Progenitor cell of endocrine pancreas (in vitro differentiated cells): ENCODE measurements at regions not wholly inside any gene's neighbourhood (a gene's known extent, or its start where the extent isn't known, plus 50 kb on each side); places are given as distances from the start of the nearest gene placed in this dataset.

ENCODE experiments used
- DNase-seq: peaks from one replicate; pipeline ENCODE4 v3.0.0; 2021; ENCODE audit warnings: low spot score; ENCODE audit not compliant: unreplicated experiment
- H3K27ac Mint-ChIP-seq: 2 replicates; pipeline ENCODE4 v1.8.0; 2021; ENCODE audit warnings: mild to moderate bottlenecking, moderate library complexity, mixed read lengths
- H3K27me3 Mint-ChIP-seq: 2 replicates; pipeline ENCODE4 v1.8.0; 2021; ENCODE audit warnings: mixed read lengths
- H3K36me3 Mint-ChIP-seq: 2 replicates; pipeline ENCODE4 v1.8.0; 2022; ENCODE audit warnings: mixed read lengths; ENCODE audit not compliant: insufficient read depth
- H3K4me1 Mint-ChIP-seq: 2 replicates; pipeline ENCODE4 v1.8.0; 2021; ENCODE audit warnings: low read depth, mixed read lengths
- H3K4me3 Mint-ChIP-seq: 2 replicates; pipeline ENCODE4 v1.8.0; 2021; ENCODE audit warnings: low read depth, mild to moderate bottlenecking, moderate library complexity, mixed read lengths
- H3K9me3 Mint-ChIP-seq: 2 replicates; pipeline ENCODE4 v1.8.0; 2021; ENCODE audit warnings: low read depth, mixed read lengths
- CTCF ChIP-seq: fragments of 200-600 bp; sonication (generic); IDR thresholded peaks from one replicate; pipeline ENCODE4 v1.5.0; 2021; ENCODE audit warnings: antibody characterized with exemption, mild to moderate bottlenecking; ENCODE audit not compliant: unreplicated experiment

GRCh38 chr6:67094431-67094946 lies 1387.5 kb upstream of the EYS start:
- H3K27ac Mint-ChIP-seq = no peak overlapping the region
- H3K9me3 Mint-ChIP-seq = peaks cover 10% of the 10 kb centered on the region
- no peaks in the 10 kb centered on the region for H3K27me3 Mint-ChIP-seq
- no peak overlapping the region for H3K4me3 Mint-ChIP-seq
- DNase-seq = no peak
- no peaks in the 10 kb centered on the region for H3K4me1 Mint-ChIP-seq
- TF ChIP-seq CTCF = no peak
- H3K36me3 Mint-ChIP-seq = no peaks in the 10 kb centered on the region

GRCh38 chr6:67073938-67074337 lies 1366.9 kb upstream of the EYS start:
- no peak for DNase-seq
- Mint-ChIP-seq H3K4me1 (no peaks in the 10 kb centered on the region), H3K9me3 (no peaks in the 10 kb centered on the region), H3K27ac (no peak overlapping the region), H3K4me3 (no peak overlapping the region), H3K27me3 (no peaks in the 10 kb centered on the region), H3K36me3 (no peaks in the 10 kb centered on the region)
- no peak for TF ChIP-seq CTCF

GRCh38 chr6:67068781-67069180 lies 1361.8 kb upstream of the EYS start:
- no peaks in the 10 kb centered on the region for H3K27me3 Mint-ChIP-seq
- TF ChIP-seq CTCF = no peak
- H3K9me3 Mint-ChIP-seq = no peaks in the 10 kb centered on the region
- no peak for DNase-seq
- H3K4me3 Mint-ChIP-seq = no peak overlapping the region
- H3K4me1 Mint-ChIP-seq = peaks cover 3% of the 10 kb centered on the region
- H3K36me3 Mint-ChIP-seq = no peaks in the 10 kb centered on the region
- no peak overlapping the region for H3K27ac Mint-ChIP-seq

- no peak for TF ChIP-seq CTCF
- Mint-ChIP-seq H3K4me3 (no peak overlapping the region), H3K36me3 (no peaks in the 10 kb centered on the region), H3K9me3 (peaks cover 4% of the 10 kb centered on the region), H3K27me3 (no peaks in the 10 kb centered on the region), H3K4me1 (peaks cover 3% of the 10 kb centered on the region), H3K27ac (no peak overlapping the region)
- DNase-seq = no peak
Observed at GRCh38 chr6:67064323-67064722, 1357.3 kb upstream of the EYS start.

- Mint-ChIP-seq H3K4me1 (no peaks in the 10 kb centered on the region), H3K27me3 (no peaks in the 10 kb centered on the region), H3K9me3 (no peaks in the 10 kb centered on the region), H3K36me3 (no peaks in the 10 kb centered on the region), H3K27ac (no peak overlapping the region), H3K4me3 (no peak overlapping the region)
- no peak for DNase-seq
- no peak for TF ChIP-seq CTCF
Observed at GRCh38 chr6:67047996-67048395, 1341.0 kb upstream of the EYS start.
